Limb (tissue), 2 donors: ENCODE measurements at regions not wholly inside any gene's neighbourhood (a gene's known extent, or its start where the extent isn't known, plus 50 kb on each side); places are given as distances from the start of the nearest gene placed in this dataset.

ENCODE experiments used
- DNase-seq, 2 donors: peaks; one replicate each; pipeline ENCODE4 v3.0.0-alpha.2; 2016; ENCODE audit errors: extremely low spot score in 2 of 2

GRCh38 chr13:104025303-104025702 lies 959.1 kb upstream of the SLC10A2 start:
- DNase-seq: no peak

- no peak for DNase-seq
Measured at GRCh38 chr13:104024416-104025170, 958.4 kb upstream of the SLC10A2 start.

- DNase-seq: no peak
Measured at GRCh38 chr13:104021806-104022397, 955.7 kb upstream of the SLC10A2 start.

GRCh38 chr13:104017317-104017716 lies 951.1 kb upstream of the SLC10A2 start:
- no peak for DNase-seq

- no peak for DNase-seq
Measured at GRCh38 chr13:104015646-104016396, 949.6 kb upstream of the SLC10A2 start.

GRCh38 chr13:104014803-104015645 lies 948.8 kb upstream of the SLC10A2 start:
- no peak for DNase-seq

- DNase-seq: no peak
Measured at GRCh38 chr13:104011505-104012241, 945.5 kb upstream of the SLC10A2 start.

GRCh38 chr13:104008541-104009435 lies 942.6 kb upstream of the SLC10A2 start:
- DNase-seq: no peak

GRCh38 chr13:104008075-104008474 lies 941.9 kb upstream of the SLC10A2 start:
- no peak for DNase-seq

- DNase-seq: no peak
Measured at GRCh38 chr13:104006625-104007075, 940.4 kb upstream of the SLC10A2 start.

- DNase-seq: no peak
Measured at GRCh38 chr13:104004572-104004971, 938.4 kb upstream of the SLC10A2 start.

- DNase-seq: no peak
Measured at GRCh38 chr13:104002216-104002615, 936.0 kb upstream of the SLC10A2 start.

GRCh38 chr13:104001766-104002165 lies 935.5 kb upstream of the SLC10A2 start:
- DNase-seq: no peak

GRCh38 chr13:103996733-103997132 lies 930.5 kb upstream of the SLC10A2 start:
- no peak for DNase-seq

- no peak for DNase-seq
Measured at GRCh38 chr13:103983948-103984347, 917.7 kb upstream of the SLC10A2 start.

GRCh38 chr13:103976371-103976770 lies 910.2 kb upstream of the SLC10A2 start:
- DNase-seq: no peak

GRCh38 chr13:103973740-103974139 lies 907.5 kb upstream of the SLC10A2 start:
- no peak for DNase-seq

- no peak for DNase-seq
Measured at GRCh38 chr13:103969520-103970050, 903.4 kb upstream of the SLC10A2 start.

GRCh38 chr13:103965506-103966243 lies 899.5 kb upstream of the SLC10A2 start:
- DNase-seq: no peak
